Activated CD4-positive, alpha-beta T cell treated with anti-CD3 and anti-CD28 coated beads, Interleukin-2, amount 50 U/mL, for 48 hours (primary cell): ENCODE measurements at regions not wholly inside any gene's neighbourhood (a gene's known extent, or its start where the extent isn't known, plus 50 kb on each side); places are given as distances from the start of the nearest gene placed in this dataset.
"Not testable (repeated sequence)": the region's sequence is repeated elsewhere in the genome, so short reads cannot be mapped to it uniquely, and the experiment has no call there.

ENCODE experiments used
- DNase-seq, 2 experiments: peaks; one replicate each; pipeline ENCODE4 v3.0.0-alpha.2; 2020

- no peak for DNase-seq
Measured at GRCh38 chr3:18527691-18528090, 102.6 kb upstream of the SATB1 start.

- no peak for DNase-seq
Measured at GRCh38 chr3:18526667-18527066, 101.5 kb upstream of the SATB1 start.

GRCh38 chr3:18516170-18516569 is 91.0 kb upstream of the SATB1 start:
- DNase-seq = not testable (repeated sequence)

GRCh38 chr3:18513091-18513490 is 88.0 kb upstream of the SATB1 start:
- DNase-seq = no peak

GRCh38 chr3:18512007-18512406 is 86.9 kb upstream of the SATB1 start:
- no peak for DNase-seq

GRCh38 chr3:18510947-18511346 is 85.8 kb upstream of the SATB1 start:
- DNase-seq = no peak

GRCh38 chr3:18507333-18507732 is 82.2 kb upstream of the SATB1 start:
- no peak for DNase-seq

- DNase-seq = no peak
Measured at GRCh38 chr3:18505056-18505455, 79.9 kb upstream of the SATB1 start.

- no peak for DNase-seq
Measured at GRCh38 chr3:18501679-18502343, 76.7 kb upstream of the SATB1 start.

GRCh38 chr3:18500322-18500721 is 75.2 kb upstream of the SATB1 start:
- no peak for DNase-seq

GRCh38 chr3:18499301-18499700 is 74.2 kb upstream of the SATB1 start:
- DNase-seq = no peak

- no peak for DNase-seq
Measured at GRCh38 chr3:18494251-18494650, 69.1 kb upstream of the SATB1 start.

GRCh38 chr3:18489939-18490338 is 64.8 kb upstream of the SATB1 start:
- DNase-seq = no peak

GRCh38 chr3:18483226-18483625 is 58.1 kb upstream of the SATB1 start:
- no peak for DNase-seq

- no peak for DNase-seq
Measured at GRCh38 chr3:18481946-18482548, 56.9 kb upstream of the SATB1 start.

GRCh38 chr3:18477620-18478019 is 52.5 kb upstream of the SATB1 start:
- DNase-seq = no peak
